HepG2 (cell line): ENCODE measurements at regions not wholly inside any gene's neighbourhood (a gene's known extent, or its start where the extent isn't known, plus 50 kb on each side); places are given as distances from the start of the nearest gene placed in this dataset.

Experiments
- ATAC-seq: fragments of 200-7000 bp; cut with Tn5 transposase; 3 replicates; pipeline ENCODE4 v1.9.1; 2020; ENCODE audit warnings: mild to moderate bottlenecking, moderate library complexity
- BruUV-seq: library from RNA; stranded (reverse); fragments of 400-500 nt; replicated peaks from 2 replicates; lab custom pipeline; 2021; lab: Mats Ljungman, UMichigan
- CTCF ChIA-PET: fragments of 300-600 bp; formaldehyde crosslinking; extraction: SDS; loops from one replicate; lab custom pipeline; 2021; ENCODE audit warnings: low total read pairs, inconsistent platforms, low intra/inter-chr PET ratio; lab: Yijun Ruan, JAX
- POLR2A ChIA-PET: fragments of 350-600 bp; sonication (Branson Sonifier 250); formaldehyde crosslinking; loops from one replicate; lab custom pipeline; 2020; ENCODE audit warnings: antibody characterized with exemption, inconsistent platforms; lab: Yijun Ruan, JAX
- DNase-seq: peaks from one replicate; pipeline ENCODE4 v3.0.0-alpha.2; 2015; ENCODE audit warnings: low spot score
- FAIRE-seq: peaks from 3 replicates; lab custom pipeline; 2011; peaks lifted over from hg19 to GRCh38; lab: Jason Lieb, UNC
- H2AFZ ChIP-seq: one replicate; pipeline ENCODE4 v1.6.1; 2011; ENCODE audit warnings: low read length, inconsistent platforms
- H3K27ac ChIP-seq: fragments of 300-600 bp; 3 replicates; pipeline ENCODE4 v1.8.0; 2011; ENCODE audit warnings: mixed run types, mild to moderate bottlenecking, mixed read lengths, low read length, inconsistent platforms; ENCODE audit not compliant: insufficient read depth; ENCODE audit errors: extremely low read length
- H3K27me3 ChIP-seq, 2 experiments: fragments of 200-600 bp in 1 of 2; 2 replicates in 1 of 2; 3 replicates in 1 of 2; pipeline versions ENCODE4 v1.6.0 to v1.8.0; 2011; ENCODE audit warnings: low read length in 2 of 2, mild to moderate bottlenecking in 2 of 2, moderate library complexity in 2 of 2, inconsistent platforms in 1 of 2; ENCODE audit not compliant: insufficient read depth in 2 of 2, control insufficient read depth in 1 of 2
- H3K36me3 ChIP-seq, 2 experiments: fragments of 200-600 bp in 1 of 2; replicated peaks in 1 of 2; 2 replicates in 1 of 2; 3 replicates in 1 of 2; pipeline versions ENCODE4 v1.5.1 to v1.8.0; 2011; ENCODE audit warnings: low read length in 2 of 2, inconsistent platforms in 1 of 2; ENCODE audit not compliant: insufficient read depth in 2 of 2, control insufficient read depth in 1 of 2
- H3K4me1 ChIP-seq: 2 replicates; pipeline ENCODE4 v1.5.1; 2012; ENCODE audit warnings: low read length, inconsistent platforms; ENCODE audit not compliant: insufficient read depth
- H3K4me2 ChIP-seq: 2 replicates; pipeline ENCODE4 v1.6.0; 2011; ENCODE audit warnings: low read depth, low read length, inconsistent platforms
- H3K4me3 ChIP-seq, 3 experiments: fragments of 200-600 bp in 1 of 3; sonication (generic), shearing (Covaris generic) in 1 of 3; replicated peaks in 1 of 3; 2 replicates each; pipeline ENCODE4 v1.5.1; 2011 to 2016; ENCODE audit warnings: low read length in 3 of 3, inconsistent platforms in 2 of 3, low read depth in 2 of 3, mild to moderate bottlenecking in 2 of 3, control low read depth in 1 of 3, mixed read lengths in 1 of 3; ENCODE audit not compliant: insufficient read depth in 1 of 3
- H3K79me2 ChIP-seq: one replicate; pipeline ENCODE4 v1.6.1; 2011; ENCODE audit warnings: low read length, inconsistent platforms; ENCODE audit not compliant: insufficient read depth
- H3K9ac ChIP-seq: 2 replicates; pipeline ENCODE4 v1.6.0; 2011; ENCODE audit warnings: mild to moderate bottlenecking, low read depth, low read length, inconsistent platforms; ENCODE audit not compliant: insufficient read depth
- H3K9me3 ChIP-seq: 2 replicates; pipeline ENCODE4 v1.5.1; 2012; ENCODE audit warnings: mild to moderate bottlenecking, low read length
- H4K20me1 ChIP-seq: 2 replicates; pipeline ENCODE4 v1.6.0; 2011; ENCODE audit warnings: inconsistent platforms, mild to moderate bottlenecking, low read length, moderate library complexity; ENCODE audit not compliant: insufficient read depth
- ARHGAP35 ChIP-seq: sonication (generic); formaldehyde crosslinking; IDR thresholded peaks from 2 replicates; pipeline ENCODE4 v1.9.0; 2022; ENCODE audit warnings: mild to moderate bottlenecking, inconsistent platforms, moderate library complexity, missing genetic modification reagents, borderline replicate concordance
- DPF2 ChIP-seq: sonication (generic); formaldehyde crosslinking; IDR thresholded peaks from 2 replicates; pipeline ENCODE4 v1.4.0; 2020; ENCODE audit warnings: mild to moderate bottlenecking, low read depth, missing genetic modification reagents, borderline replicate concordance
- HDAC6 ChIP-seq: fragments of 200-600 bp; sonication (generic); IDR thresholded peaks from 2 replicates; pipeline ENCODE4 v1.7.0; 2017; ENCODE audit warnings: mild to moderate bottlenecking, antibody characterized with exemption, low read length, low read depth
- MYPOP ChIP-seq: sonication (generic); formaldehyde crosslinking; IDR thresholded peaks from 2 replicates; pipeline ENCODE4 v1.8.1; 2023; ENCODE audit warnings: mild to moderate bottlenecking, moderate library complexity, missing genetic modification reagents
- PITX1 ChIP-seq: sonication (generic); formaldehyde crosslinking; IDR thresholded peaks from 2 replicates; pipeline ENCODE4 v1.5.1; 2020; ENCODE audit warnings: mild to moderate bottlenecking, missing genetic modification reagents
- RBFOX2 ChIP-seq: fragments of 200-400 bp; formaldehyde crosslinking; IDR thresholded peaks from 2 replicates; pipeline ENCODE4 v1.6.1; 2017; ENCODE audit warnings: low read depth, mild to moderate bottlenecking, low read length
- SMARCE1 ChIP-seq: fragments of 450-650 bp; IDR thresholded peaks from 2 replicates; pipeline ENCODE4 v1.6.1; 2017; ENCODE audit warnings: borderline replicate concordance
- XRCC5 ChIP-seq: fragments of 200-400 bp; formaldehyde crosslinking; optimal IDR thresholded peaks from 2 replicates; pipeline ENCODE3; 2017; ENCODE audit warnings: mild to moderate bottlenecking, low read length
- ZBTB21 ChIP-seq: sonication (generic); formaldehyde crosslinking; IDR thresholded peaks from 2 replicates; pipeline ENCODE4 v1.4.0; 2020; ENCODE audit warnings: missing genetic modification reagents
- ZEB1 ChIP-seq: IDR thresholded peaks from 2 replicates; pipeline ENCODE4 v1.6.1; 2012; ENCODE audit warnings: mild to moderate bottlenecking, low read depth, inconsistent platforms; ENCODE audit not compliant: insufficient replicate concordance
- ZNF205 ChIP-seq: IDR thresholded peaks from 2 replicates; pipeline ENCODE4 v1.6.1; 2018; ENCODE audit warnings: missing biosample characterization, missing genetic modification reagents
- ZNF225 ChIP-seq: sonication (generic); formaldehyde crosslinking; IDR thresholded peaks from 2 replicates; pipeline ENCODE4 v1.4.0; 2020; ENCODE audit warnings: mild to moderate bottlenecking, missing genetic modification reagents
- ZNF496 ChIP-seq: sonication (generic); formaldehyde crosslinking; IDR thresholded peaks from 2 replicates; pipeline ENCODE4 v1.8.1; 2023; ENCODE audit warnings: mild to moderate bottlenecking, moderate library complexity, missing genetic modification reagents; ENCODE audit not compliant: insufficient replicate concordance
- ZNF781 ChIP-seq: sonication (generic); formaldehyde crosslinking; IDR thresholded peaks from 2 replicates; pipeline ENCODE4 v1.5.1; 2020; ENCODE audit warnings: borderline replicate concordance, mild to moderate bottlenecking, missing genetic modification reagents; ENCODE audit errors: not compliant biosample characterization
- ZNF790 ChIP-seq: sonication (generic); formaldehyde crosslinking; IDR thresholded peaks from 2 replicates; pipeline ENCODE4 v1.8.0; 2022; ENCODE audit warnings: missing genetic modification reagents, mild to moderate bottlenecking, borderline replicate concordance
- ZSCAN22 ChIP-seq: sonication (generic); formaldehyde crosslinking; IDR thresholded peaks from 2 replicates; pipeline ENCODE4 v1.4.0; 2020; ENCODE audit warnings: mild to moderate bottlenecking, missing genetic modification reagents
- WGBS: methylation state at CpG from one replicate; pipeline ENCODE4 v1.1.6; 2017; ENCODE audit warnings: low lambda C conversion rate; 5-methylcytosine and 5-hydroxymethylcytosine counted together
- in situ Hi-C: cut with HindIII; loops from 2 replicates; pipeline ENCODE4 v1.10.0; 2017; ENCODE audit warnings: low pct_unique_long_range_greater_than_20kb; ENCODE audit not compliant: extremely low pct_ligation_motif_present
- intact Hi-C: fragments of 100-400 bp; cut with micrococcal nuclease; formaldehyde crosslinking; loops from one replicate; pipeline ENCODE4 v1.10.0; 2022; ENCODE audit not compliant: unreplicated experiment
- TF ChIP-seq, protein P1 (sequence below): IDR thresholded peaks from 2 replicates; pipeline ENCODE4 v1.6.1; 2016; ENCODE audit warnings: low read depth, borderline replicate concordance

DNA sequence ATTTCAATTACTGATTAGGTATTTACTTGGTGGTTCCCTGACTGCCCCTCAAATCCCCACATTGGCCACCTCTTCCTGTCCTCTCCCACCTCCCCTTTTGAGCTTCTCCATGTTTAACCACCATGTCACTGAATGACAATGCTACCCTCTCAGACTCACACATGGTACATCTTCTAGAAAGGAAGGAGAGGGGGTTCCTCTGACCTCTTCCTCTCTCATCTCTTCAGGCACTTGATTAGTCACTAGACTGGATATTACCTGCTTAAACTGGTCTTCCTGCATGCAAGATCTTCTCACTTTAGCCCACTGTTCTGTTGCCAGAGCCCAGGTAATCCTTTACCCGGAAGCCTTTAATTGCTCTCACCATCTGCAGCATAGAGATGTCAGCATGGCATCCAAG lies 64.9 kb downstream of the DIPK2A start:
- Histone ChIP-seq H2AFZ (no peak overlapping the region), H3K4me3 (no peak overlapping the region), H4K20me1 (no peaks in the 10 kb centered on the region), H3K9ac (no peak overlapping the region), H3K4me1 (no peaks in the 10 kb centered on the region), H3K4me2 (no peak overlapping the region), H3K9me3 (no peaks in the 10 kb centered on the region), H3K27ac (no peak overlapping the region), H3K79me2 (no peaks in the 10 kb centered on the region), H3K27me3 (no peaks in the 10 kb centered on the region), H3K36me3 (no peaks in the 10 kb centered on the region)
- DNase-seq (no peak), ATAC-seq (no peak), FAIRE-seq (no peak)
- intact Hi-C loops (no loop called here), in situ Hi-C loops (no loop called here)
- no TSS peak for BruUV-seq
- TF ChIP-seq HDAC6 (no peak), ZNF496 (CRISPR knock-in tag) (no peak), ZNF225 (CRISPR knock-in tag) (no peak), ZEB1 (no peak), ZNF790 (CRISPR knock-in tag) (no peak), ZNF781 (CRISPR knock-in tag) (no peak), SMARCE1 (no peak), ZSCAN22 (CRISPR knock-in tag) (no peak), ARHGAP35 (no peak), MYPOP (CRISPR knock-in tag) (no peak), RBFOX2 (no peak), ZBTB21 (CRISPR knock-in tag) (no peak), XRCC5 (no peak), ZNF205 (CRISPR knock-in tag) (no peak), PITX1 (CRISPR knock-in tag) (no peak), DPF2 (CRISPR knock-in tag) (no peak)
- TF ChIP-seq, protein P1, sequence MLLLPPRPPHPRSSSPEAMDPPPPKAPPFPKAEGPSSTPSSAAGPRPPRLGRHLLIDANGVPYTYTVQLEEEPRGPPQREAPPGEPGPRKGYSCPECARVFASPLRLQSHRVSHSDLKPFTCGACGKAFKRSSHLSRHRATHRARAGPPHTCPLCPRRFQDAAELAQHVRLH (CRISPR knock-in tag): no peak
- ChIA-PET POLR2A (no interaction called here), CTCF (no interaction called here)
- WGBS: 0% methylated on average over 1 of the region's 1 CpG
